ENCODE measurements at regions not wholly inside any gene's neighbourhood (a gene's known extent, or its start where the extent isn't known, plus 50 kb on each side); places are given as distances from the start of the nearest gene placed in this dataset.

DNA sequence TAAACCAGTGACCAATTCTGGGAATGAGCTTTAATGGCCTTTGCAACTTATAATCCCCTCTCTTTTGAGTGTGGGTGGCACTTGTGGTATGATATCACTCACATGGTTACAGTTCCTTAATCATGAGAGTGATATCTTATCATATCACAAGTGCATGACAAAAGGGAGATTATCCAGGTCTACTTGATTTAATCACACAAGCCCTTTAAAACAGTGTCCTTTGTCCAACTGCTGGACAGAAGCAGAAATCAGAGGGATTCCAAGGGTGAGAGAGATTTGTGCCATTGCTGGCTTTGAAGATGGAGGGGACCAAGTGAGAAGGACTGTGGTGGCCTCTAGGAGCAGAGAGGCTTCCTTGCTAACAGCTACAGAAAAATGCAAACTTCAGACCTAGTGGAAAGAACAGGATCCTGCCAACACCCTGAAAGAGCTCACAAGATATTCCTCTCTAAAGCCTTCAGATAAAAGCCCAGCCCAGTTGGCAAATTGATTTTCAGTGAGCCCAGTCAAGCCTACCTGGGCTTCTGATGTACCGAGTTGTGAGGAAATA is 279.0 kb upstream of the TLE4 start:
- Histone ChIP-seq H3F3A (ENCODE audit: low read depth) (no peaks in the 10 kb centered on the region), H3K9ac (ENCODE audit: low read depth, low read length, poor library complexity, severe bottlenecking) (no peak overlapping the region), H4K20me1 (ENCODE audit: insufficient read depth, low read length, poor library complexity, severe bottlenecking) (no peaks in the 10 kb centered on the region), H3K9me2 (replicated peaks; ENCODE audit: low read depth, low read length) (no peaks in the 10 kb centered on the region), H3K9me3 (ENCODE audit: insufficient read depth, low read depth, low read length) (no peaks in the 10 kb centered on the region), H3K4me2 (ENCODE audit: low read depth, low read length, poor library complexity, severe bottlenecking) (no peak overlapping the region), H2AFZ (ENCODE audit: low read length) (no peak overlapping the region), H3K36me3 (ENCODE audit: insufficient read depth, low read length) (no peaks in the 10 kb centered on the region), H3K27me3 (ENCODE audit: insufficient read depth, low read length, poor library complexity, severe bottlenecking) (no peaks in the 10 kb centered on the region), H3K79me2 (ENCODE audit: insufficient read depth, low read length) (no peaks in the 10 kb centered on the region), H3K4me1 (ENCODE audit: insufficient read depth, low read length, poor library complexity, severe bottlenecking) (peaks cover 2% of the 10 kb centered on the region), H3K4me3 (ENCODE audit: low read length, poor library complexity, severe bottlenecking) (no peak overlapping the region)
- TF ChIP-seq, protein P1, sequence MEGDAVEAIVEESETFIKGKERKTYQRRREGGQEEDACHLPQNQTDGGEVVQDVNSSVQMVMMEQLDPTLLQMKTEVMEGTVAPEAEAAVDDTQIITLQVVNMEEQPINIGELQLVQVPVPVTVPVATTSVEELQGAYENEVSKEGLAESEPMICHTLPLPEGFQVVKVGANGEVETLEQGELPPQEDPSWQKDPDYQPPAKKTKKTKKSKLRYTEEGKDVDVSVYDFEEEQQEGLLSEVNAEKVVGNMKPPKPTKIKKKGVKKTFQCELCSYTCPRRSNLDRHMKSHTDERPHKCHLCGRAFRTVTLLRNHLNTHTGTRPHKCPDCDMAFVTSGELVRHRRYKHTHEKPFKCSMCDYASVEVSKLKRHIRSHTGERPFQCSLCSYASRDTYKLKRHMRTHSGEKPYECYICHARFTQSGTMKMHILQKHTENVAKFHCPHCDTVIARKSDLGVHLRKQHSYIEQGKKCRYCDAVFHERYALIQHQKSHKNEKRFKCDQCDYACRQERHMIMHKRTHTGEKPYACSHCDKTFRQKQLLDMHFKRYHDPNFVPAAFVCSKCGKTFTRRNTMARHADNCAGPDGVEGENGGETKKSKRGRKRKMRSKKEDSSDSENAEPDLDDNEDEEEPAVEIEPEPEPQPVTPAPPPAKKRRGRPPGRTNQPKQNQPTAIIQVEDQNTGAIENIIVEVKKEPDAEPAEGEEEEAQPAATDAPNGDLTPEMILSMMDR (conservative IDR thresholded peaks at IDR 0.05; ENCODE audit: low read length) = no peak
- TF ChIP-seq EZH2phosphoT487 (IDR thresholded peaks at IDR 0.05; ENCODE audit: borderline replicate concordance) = no peak

DNA sequence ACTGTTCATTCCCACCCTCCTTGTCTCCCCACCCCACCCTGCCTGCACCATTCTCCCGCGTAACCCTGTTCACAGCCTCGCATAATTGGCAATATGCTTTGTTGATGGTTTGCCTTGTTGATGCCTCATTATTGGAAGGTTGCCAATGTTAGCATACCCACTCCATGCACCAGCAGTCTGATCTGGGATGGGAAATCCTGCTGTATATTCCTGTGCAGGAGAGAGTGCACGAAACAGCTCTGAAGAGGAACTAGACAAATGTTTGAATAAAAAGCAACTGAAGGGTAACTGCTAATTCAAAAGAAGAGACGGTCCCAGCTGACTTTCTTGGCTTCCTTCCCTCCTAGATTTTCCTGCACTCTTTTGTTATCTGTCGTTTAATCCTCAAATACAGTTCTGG is 271.7 kb upstream of the TLE4 start:
- H3K4me3 ChIP-seq (ENCODE audit: low read length, poor library complexity, severe bottlenecking) = no peak overlapping the region
- H3K9me2 ChIP-seq (replicated peaks; ENCODE audit: low read depth, low read length) = no peaks in the 10 kb centered on the region
- H3K9ac ChIP-seq (ENCODE audit: low read depth, low read length, poor library complexity, severe bottlenecking) = no peak overlapping the region
- H3K4me1 ChIP-seq (ENCODE audit: insufficient read depth, low read length, poor library complexity, severe bottlenecking) = no peaks in the 10 kb centered on the region
- H4K20me1 ChIP-seq (ENCODE audit: insufficient read depth, low read length, poor library complexity, severe bottlenecking) = no peaks in the 10 kb centered on the region
- H3K36me3 ChIP-seq (ENCODE audit: insufficient read depth, low read length) = no peaks in the 10 kb centered on the region
- H3K27me3 ChIP-seq (ENCODE audit: insufficient read depth, low read length, poor library complexity, severe bottlenecking) = no peaks in the 10 kb centered on the region
- H2AFZ ChIP-seq (ENCODE audit: low read length) = no peak overlapping the region
- H3K4me2 ChIP-seq (ENCODE audit: low read depth, low read length, poor library complexity, severe bottlenecking) = no peak overlapping the region
- H3K79me2 ChIP-seq (ENCODE audit: insufficient read depth, low read length) = no peaks in the 10 kb centered on the region
- H3F3A ChIP-seq (ENCODE audit: low read depth) = no peaks in the 10 kb centered on the region
- no peaks in the 10 kb centered on the region for H3K9me3 ChIP-seq (ENCODE audit: insufficient read depth, low read depth, low read length)
- TF ChIP-seq, protein P1 (conservative IDR thresholded peaks at IDR 0.05; ENCODE audit: low read length) = no peak
- no peak for TF ChIP-seq EZH2phosphoT487 (IDR thresholded peaks at IDR 0.05; ENCODE audit: borderline replicate concordance)

DNA sequence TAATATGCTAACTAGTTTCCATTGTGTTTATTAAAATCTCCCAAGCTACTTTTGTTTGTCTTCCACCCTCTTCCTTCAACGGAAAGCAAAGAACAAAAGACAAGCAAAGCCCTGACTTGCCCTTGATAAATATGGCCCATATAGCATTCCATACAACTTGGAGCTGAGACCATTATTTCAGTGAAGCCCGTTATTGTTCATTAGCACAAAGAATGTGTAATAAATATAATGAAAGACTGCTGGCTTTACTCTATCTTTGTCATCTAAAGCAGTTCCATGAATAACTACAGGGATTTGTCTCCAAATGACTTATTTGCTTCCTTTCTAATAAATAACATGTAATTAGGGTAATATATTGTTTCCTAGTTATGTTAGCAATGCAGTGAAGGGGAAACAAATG is 270.7 kb upstream of the TLE4 start:
- Histone ChIP-seq H3K4me2 (ENCODE audit: low read depth, low read length, poor library complexity, severe bottlenecking) (no peak overlapping the region), H3K9me3 (ENCODE audit: insufficient read depth, low read depth, low read length) (no peaks in the 10 kb centered on the region), H3K9ac (ENCODE audit: low read depth, low read length, poor library complexity, severe bottlenecking) (no peak overlapping the region), H3K79me2 (ENCODE audit: insufficient read depth, low read length) (no peaks in the 10 kb centered on the region), H3K4me1 (ENCODE audit: insufficient read depth, low read length, poor library complexity, severe bottlenecking) (no peaks in the 10 kb centered on the region), H4K20me1 (ENCODE audit: insufficient read depth, low read length, poor library complexity, severe bottlenecking) (no peaks in the 10 kb centered on the region), H3K27me3 (ENCODE audit: insufficient read depth, low read length, poor library complexity, severe bottlenecking) (no peaks in the 10 kb centered on the region), H3F3A (ENCODE audit: low read depth) (no peaks in the 10 kb centered on the region), H3K9me2 (replicated peaks; ENCODE audit: low read depth, low read length) (no peaks in the 10 kb centered on the region), H3K4me3 (ENCODE audit: low read length, poor library complexity, severe bottlenecking) (no peak overlapping the region), H3K36me3 (ENCODE audit: insufficient read depth, low read length) (no peaks in the 10 kb centered on the region), H2AFZ (ENCODE audit: low read length) (no peak overlapping the region)
- no peak for TF ChIP-seq EZH2phosphoT487 (IDR thresholded peaks at IDR 0.05; ENCODE audit: borderline replicate concordance)
- TF ChIP-seq, protein P1 (conservative IDR thresholded peaks at IDR 0.05; ENCODE audit: low read length) = no peak
